Nephron (organoid): ENCODE measurements at regions not wholly inside any gene's neighbourhood (a gene's known extent, or its start where the extent isn't known, plus 50 kb on each side); places are given as distances from the start of the nearest gene placed in this dataset.

Experiments used
- H3K27ac Mint-ChIP-seq, 3 experiments: 2 replicates each; pipeline ENCODE4 v1.8.0; 2020; ENCODE audit warnings: mixed read lengths in 3 of 3, mild to moderate bottlenecking in 2 of 3, moderate library complexity in 1 of 3
- H3K27me3 Mint-ChIP-seq: 2 replicates; pipeline ENCODE4 v1.8.0; 2021; ENCODE audit warnings: low read depth, mild to moderate bottlenecking, moderate library complexity, mixed read lengths
- H3K36me3 Mint-ChIP-seq: 2 replicates; pipeline ENCODE4 v1.8.0; 2020; ENCODE audit warnings: low read depth, mixed read lengths
- H3K4me1 Mint-ChIP-seq: 2 replicates; pipeline ENCODE4 v1.8.0; 2020; ENCODE audit warnings: mixed read lengths
- H3K4me3 Mint-ChIP-seq, 3 experiments: 2 replicates each; pipeline ENCODE4 v1.8.0; 2020; ENCODE audit warnings: mild to moderate bottlenecking in 3 of 3, mixed read lengths in 3 of 3, moderate library complexity in 2 of 3
- H3K9me3 Mint-ChIP-seq: 2 replicates; pipeline ENCODE4 v1.8.0; 2020; ENCODE audit warnings: mixed read lengths
- CTCF ChIP-seq, 3 experiments: fragments of 200-600 bp; sonication (generic); IDR thresholded peaks; one replicate each; pipeline ENCODE4 v1.5.0; 2021; ENCODE audit warnings: antibody characterized with exemption in 3 of 3; ENCODE audit not compliant: unreplicated experiment in 3 of 3

GRCh38 chr5:175808711-175809110 is 62.7 kb upstream of the CPLX2 start:
- no peaks in the 10 kb centered on the region for H3K36me3 Mint-ChIP-seq
- no peak for TF ChIP-seq CTCF (IDR thresholded peaks at IDR 0.05; ENCODE audit: unreplicated experiment in 3 of 3)
- no peak overlapping the region for H3K27ac Mint-ChIP-seq
- H3K27me3 Mint-ChIP-seq, result peaks cover 20% of the 10 kb centered on the region
- no peak overlapping the region for H3K4me3 Mint-ChIP-seq
- no peaks in the 10 kb centered on the region for H3K9me3 Mint-ChIP-seq
- H3K4me1 Mint-ChIP-seq, result no peaks in the 10 kb centered on the region

GRCh38 chr5:175809531-175810121 is 61.8 kb upstream of the CPLX2 start:
- Mint-ChIP-seq H3K27ac (no peak overlapping the region), H3K4me3 (no peak overlapping the region), H3K27me3 (peaks cover 15% of the 10 kb centered on the region), H3K9me3 (no peaks in the 10 kb centered on the region), H3K4me1 (no peaks in the 10 kb centered on the region), H3K36me3 (no peaks in the 10 kb centered on the region)
- no peak for TF ChIP-seq CTCF (IDR thresholded peaks at IDR 0.05; ENCODE audit: unreplicated experiment in 3 of 3)

GRCh38 chr5:175810457-175810856 is 60.9 kb upstream of the CPLX2 start:
- no peaks in the 10 kb centered on the region for H3K36me3 Mint-ChIP-seq
- no peak overlapping the region for H3K4me3 Mint-ChIP-seq
- TF ChIP-seq CTCF (IDR thresholded peaks at IDR 0.05; ENCODE audit: unreplicated experiment in 3 of 3), result no peak
- peaks cover 18% of the 10 kb centered on the region for H3K27me3 Mint-ChIP-seq
- H3K4me1 Mint-ChIP-seq, result no peaks in the 10 kb centered on the region
- no peaks in the 10 kb centered on the region for H3K9me3 Mint-ChIP-seq
- no peak overlapping the region for H3K27ac Mint-ChIP-seq

- H3K27ac Mint-ChIP-seq, result no peak overlapping the region
- H3K27me3 Mint-ChIP-seq, result peaks cover 17% of the 10 kb centered on the region
- TF ChIP-seq CTCF (IDR thresholded peaks at IDR 0.05; ENCODE audit: unreplicated experiment in 3 of 3), result no peak
- H3K4me1 Mint-ChIP-seq, result no peaks in the 10 kb centered on the region
- no peaks in the 10 kb centered on the region for H3K36me3 Mint-ChIP-seq
- H3K4me3 Mint-ChIP-seq, result no peak overlapping the region
- H3K9me3 Mint-ChIP-seq, result no peaks in the 10 kb centered on the region
Observed at GRCh38 chr5:175811589-175811988, 59.8 kb upstream of the CPLX2 start.

- Mint-ChIP-seq H3K27me3 (peaks cover 17% of the 10 kb centered on the region), H3K4me3 (no peak overlapping the region), H3K36me3 (no peaks in the 10 kb centered on the region), H3K9me3 (no peaks in the 10 kb centered on the region), H3K27ac (no peak overlapping the region), H3K4me1 (no peaks in the 10 kb centered on the region)
- TF ChIP-seq CTCF (IDR thresholded peaks at IDR 0.05; ENCODE audit: unreplicated experiment in 3 of 3), result no peak
Observed at GRCh38 chr5:175813943-175814630, 57.3 kb upstream of the CPLX2 start.

- Mint-ChIP-seq H3K27ac (no peak overlapping the region), H3K9me3 (no peaks in the 10 kb centered on the region), H3K4me3 (no peak overlapping the region), H3K4me1 (no peaks in the 10 kb centered on the region), H3K27me3 (peaks cover 17% of the 10 kb centered on the region), H3K36me3 (no peaks in the 10 kb centered on the region)
- TF ChIP-seq CTCF (IDR thresholded peaks at IDR 0.05; ENCODE audit: unreplicated experiment in 3 of 3), result no peak
Observed at GRCh38 chr5:175814691-175815090, 56.7 kb upstream of the CPLX2 start.
